Middle frontal gyrus (tissue), 1 donor: ENCODE measurements at regions not wholly inside any gene's neighbourhood (a gene's known extent, or its start where the extent isn't known, plus 50 kb on each side); places are given as distances from the start of the nearest gene placed in this dataset.
"Not testable (repeated sequence)": the region's sequence is repeated elsewhere in the genome, so short reads cannot be mapped to it uniquely, and the experiment has no call there.

Source experiments
- DNase-seq: peaks from one replicate; pipeline ENCODE4 v3.0.0-alpha.2; 2015; ENCODE audit warnings: low spot score; ENCODE audit errors: extremely low spot score

DNA sequence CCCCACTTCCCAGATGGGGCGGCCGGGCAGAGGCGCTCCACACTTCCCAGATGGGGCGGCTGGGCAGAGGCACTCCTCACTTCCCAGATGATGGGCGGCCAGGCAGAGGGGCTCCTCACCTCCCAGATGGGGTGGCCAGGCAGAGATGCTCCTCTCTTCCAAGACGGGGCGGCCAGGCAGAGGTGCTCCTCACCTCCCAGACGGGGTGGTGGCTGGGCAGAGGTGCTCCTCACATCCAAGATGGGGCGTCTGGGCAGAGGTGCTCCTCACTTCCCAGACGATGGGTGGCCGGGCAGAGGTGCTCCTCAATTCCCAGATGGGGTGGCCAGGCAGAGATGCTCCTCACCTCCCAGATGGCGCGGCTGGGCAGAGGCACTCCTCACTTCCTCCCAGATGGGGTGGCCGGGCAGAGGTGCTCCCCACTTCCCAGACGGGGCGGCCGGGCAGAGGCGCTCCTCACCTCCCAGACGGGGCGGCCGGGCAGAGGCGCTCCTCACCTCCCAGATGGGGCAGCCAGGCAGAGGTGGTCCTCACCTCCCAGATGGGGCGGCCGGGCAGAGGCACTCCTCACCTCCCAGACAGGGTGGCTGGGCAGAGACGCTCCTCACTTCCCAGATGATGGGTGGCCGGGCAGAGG, 275.2 kb downstream of the LIPI start:
- not testable (repeated sequence) for DNase-seq

DNA sequence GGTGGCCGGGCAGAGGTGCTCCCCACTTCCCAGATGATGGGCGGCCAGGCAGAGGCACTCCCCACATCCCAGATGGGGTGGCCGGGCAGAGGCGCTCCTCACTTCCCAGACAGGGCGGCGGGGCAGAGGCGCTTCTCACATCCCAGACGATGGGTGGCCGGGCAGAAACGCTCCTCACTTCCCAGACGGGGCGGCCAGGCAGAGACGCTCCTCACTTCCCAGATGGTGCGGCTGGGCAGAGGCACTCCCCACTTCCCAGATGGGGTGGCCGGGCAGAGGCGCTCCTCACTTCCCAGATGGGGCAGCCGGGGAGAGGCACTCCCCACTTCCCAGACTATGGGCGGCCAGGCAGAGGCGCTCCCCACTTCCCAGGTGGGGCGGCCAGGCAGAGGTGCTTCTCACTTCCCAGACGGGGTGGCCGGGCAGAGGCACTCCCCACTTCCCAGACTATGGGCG, 275.8 kb downstream of the LIPI start:
- DNase-seq, result not testable (repeated sequence)

DNA sequence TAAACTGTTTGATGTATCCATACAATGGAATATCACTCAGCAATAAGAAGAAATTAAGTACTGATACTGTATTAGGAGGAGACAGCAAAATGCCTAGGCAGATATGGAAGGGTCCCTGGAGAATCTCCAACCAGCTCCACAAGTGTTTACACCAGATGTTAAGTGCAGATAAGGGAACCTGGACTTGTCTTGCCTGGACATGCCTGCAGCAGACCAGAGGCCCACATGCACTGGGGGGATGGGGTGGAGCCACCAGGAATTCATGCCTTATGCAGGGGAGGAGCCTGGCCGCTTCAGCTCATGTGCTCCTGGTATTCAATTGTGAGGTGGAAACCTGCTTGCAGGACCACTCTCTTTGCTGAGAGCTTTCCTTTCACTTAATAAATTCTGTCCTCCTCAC, 287.6 kb downstream of the LIPI start:
- DNase-seq, result not testable (repeated sequence)

- DNase-seq, result not testable (repeated sequence)
Observed at GRCh38 chr21:13921455-13921854, 289.3 kb downstream of the LIPI start.

GRCh38 chr21:13907385-13907784, 297.8 kb downstream of the POTED start:
- not testable (repeated sequence) for DNase-seq

DNA sequence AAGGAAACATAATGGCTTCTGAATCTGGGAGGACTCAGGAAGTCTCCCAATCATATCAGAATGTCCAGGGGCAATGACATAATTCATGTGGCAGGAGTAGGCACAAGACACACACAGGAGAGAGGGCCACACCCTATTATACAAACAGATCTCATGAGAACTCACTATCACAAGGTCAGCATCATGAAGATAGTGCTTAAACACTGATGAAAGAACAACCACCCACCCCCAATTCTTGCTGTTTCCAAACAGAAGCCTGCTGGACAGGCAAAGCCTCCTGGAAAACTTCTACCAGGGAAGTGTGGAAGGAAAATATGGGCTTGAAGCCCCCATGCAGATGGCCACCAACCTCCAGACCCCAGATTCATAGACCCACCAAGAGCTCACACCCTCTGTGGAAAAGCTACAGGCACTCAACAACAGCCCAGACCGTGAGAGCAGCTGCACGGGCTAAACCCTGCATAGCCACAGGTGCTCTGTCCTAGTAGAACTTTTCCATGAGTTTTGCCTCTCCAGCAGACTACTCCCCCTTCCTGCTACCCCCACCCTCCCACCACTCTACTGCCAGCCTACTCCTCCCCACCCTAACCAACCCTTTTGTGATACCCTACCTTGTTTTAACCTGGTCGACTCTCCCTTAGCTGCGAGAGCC, 287.1 kb downstream of the POTED start:
- DNase-seq, result not testable (repeated sequence)

- not testable (repeated sequence) for DNase-seq
Observed at GRCh38 chr21:13893617-13894016, 284.0 kb downstream of the POTED start.

- not testable (repeated sequence) for DNase-seq
Observed at GRCh38 chr21:13893025-13893424, 283.4 kb downstream of the POTED start.

DNA sequence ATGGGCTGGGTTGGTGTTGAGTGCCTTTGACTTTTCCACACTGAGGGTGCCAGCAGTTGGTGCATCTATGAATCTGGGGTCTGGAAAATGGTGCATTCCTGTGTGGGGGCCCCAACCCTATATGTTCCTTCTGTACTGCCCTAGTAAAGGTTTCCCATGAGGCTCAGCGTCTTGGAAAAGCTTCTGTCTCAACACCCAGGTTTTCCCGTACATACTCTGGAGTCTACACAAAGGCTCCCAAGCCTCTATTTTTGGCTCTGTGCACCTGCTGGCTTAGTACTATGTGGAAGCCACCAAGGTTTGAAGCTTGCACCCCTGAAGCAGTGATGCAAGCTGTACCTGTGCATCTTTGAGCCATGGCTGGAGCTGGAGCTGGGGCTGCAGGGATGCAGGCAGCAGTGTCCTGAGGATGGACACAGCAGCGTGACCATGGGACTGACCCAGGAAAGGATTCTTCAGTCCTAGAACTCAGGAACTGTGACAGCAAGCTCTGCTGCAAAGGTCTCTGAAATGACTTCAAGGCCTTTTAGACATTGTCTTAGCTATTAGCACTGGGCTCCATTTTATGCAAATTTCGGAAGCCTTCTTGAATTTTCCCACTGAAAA, 282.7 kb downstream of the POTED start:
- not testable (repeated sequence) for DNase-seq

- not testable (repeated sequence) for DNase-seq
Observed at GRCh38 chr21:13889176-13889575, 279.6 kb downstream of the POTED start.

DNA sequence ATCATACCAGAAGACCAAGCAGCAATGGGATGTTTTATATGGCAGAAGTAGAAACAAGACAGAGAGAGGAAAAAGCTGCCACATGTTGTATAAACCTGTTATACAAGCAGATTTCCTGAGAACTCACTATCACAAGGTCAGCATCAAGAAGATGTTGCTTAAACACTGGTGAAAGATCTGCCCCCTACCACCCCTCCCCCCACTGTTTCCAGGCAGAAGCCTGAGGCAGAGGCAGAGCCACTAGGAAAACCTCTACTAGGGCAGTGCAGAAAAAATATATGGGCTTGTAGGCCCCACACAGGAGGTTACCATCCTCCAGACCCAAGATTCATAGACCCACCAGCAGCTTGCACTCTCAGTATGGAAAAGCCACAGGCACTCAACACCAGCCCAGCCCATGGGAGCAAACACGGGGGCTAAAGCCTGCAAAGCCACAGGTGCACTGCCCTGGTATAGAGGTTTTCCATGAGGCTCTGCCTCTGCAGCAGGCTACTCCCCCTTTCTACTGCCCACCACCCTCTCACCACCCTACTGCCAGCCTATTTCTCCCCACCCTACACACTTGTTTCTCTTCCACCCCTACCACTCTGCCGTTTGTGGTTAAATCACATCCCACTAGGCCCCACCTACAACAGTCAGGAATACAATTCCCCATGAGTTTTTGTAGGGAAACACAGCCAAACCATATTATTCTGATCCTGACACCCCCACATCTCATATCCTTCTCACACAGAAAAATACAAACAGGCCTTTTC, 274.2 kb downstream of the POTED start:
- not testable (repeated sequence) for DNase-seq

DNA sequence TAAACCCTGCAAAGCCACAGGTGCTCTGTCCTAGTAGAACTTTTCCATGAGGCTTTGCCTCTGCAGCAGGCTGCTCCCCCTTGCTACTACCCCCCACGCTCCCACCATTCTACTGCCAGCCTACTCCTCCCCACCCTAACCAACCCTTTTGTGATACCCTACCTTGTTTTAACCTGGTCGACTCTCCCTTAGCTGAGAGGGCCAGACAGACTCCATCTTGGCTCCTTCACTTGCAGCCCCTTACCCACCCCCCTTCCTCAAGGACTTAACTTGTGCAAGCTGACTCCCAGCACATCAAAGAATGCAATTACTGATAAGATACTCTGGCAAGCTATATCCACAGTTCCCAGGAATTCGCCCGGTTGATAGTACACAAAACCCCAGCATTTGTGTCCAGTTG, 267.9 kb downstream of the POTED start:
- DNase-seq, result not testable (repeated sequence)

DNA sequence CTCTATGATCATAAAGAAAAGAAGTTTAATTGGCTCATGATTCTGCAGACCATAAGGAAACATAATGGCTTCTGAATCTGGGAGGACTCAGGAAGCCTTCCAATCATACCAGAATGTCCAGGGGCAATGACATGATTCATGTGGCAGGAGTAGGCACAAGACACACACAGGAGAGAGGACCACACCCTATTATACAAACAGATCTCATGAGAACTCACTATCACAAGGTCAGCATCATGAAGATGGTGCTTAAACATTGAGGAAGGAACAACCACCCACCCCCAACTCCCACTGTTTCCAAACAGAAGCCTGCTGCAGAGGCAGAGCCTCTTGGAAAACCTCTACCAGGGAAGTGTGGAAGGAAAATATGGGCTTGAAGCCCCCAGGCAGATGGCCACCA, 267.4 kb downstream of the POTED start:
- DNase-seq, result not testable (repeated sequence)

GRCh38 chr21:13874001-13874400, 264.4 kb downstream of the POTED start:
- not testable (repeated sequence) for DNase-seq

DNA sequence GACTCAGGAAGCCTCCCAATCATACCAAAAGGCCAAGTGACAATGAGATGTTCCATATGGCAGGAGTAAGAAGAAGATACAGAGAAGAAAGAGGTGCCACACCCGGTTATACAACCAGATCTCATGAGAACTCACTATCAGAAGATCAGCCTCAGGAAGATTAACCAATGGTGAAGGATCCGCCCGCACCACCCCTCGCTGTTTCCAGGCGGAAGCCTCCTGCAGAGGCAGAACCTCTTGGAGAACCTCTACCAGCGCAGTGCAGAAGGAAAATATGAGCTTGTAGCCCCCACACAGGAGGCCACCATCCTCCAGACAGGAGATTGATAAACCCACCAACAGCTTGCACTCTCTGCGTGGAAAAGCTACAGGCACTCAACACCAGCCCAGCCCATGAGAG, 245.1 kb downstream of the POTED start:
- DNase-seq, result no peak

DNA sequence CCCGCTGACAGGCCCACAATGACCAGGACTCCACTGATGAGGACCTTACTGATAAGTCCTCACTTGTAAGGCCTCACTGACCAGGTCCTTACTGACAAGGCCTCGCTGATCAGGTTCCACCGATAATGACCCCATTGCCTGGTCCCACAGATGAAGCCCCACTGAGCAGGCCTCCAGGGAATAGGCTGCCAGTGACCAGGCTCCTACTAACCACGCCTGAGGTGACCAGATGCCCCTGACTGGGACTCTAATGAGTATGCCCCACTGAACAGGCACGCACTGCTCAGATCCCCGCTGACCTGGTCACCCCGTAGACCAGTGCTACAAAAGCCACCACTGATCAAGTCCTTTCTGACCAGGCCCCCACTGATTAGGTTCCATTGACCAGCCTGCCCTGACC, 241.2 kb downstream of the POTED start:
- not testable (repeated sequence) for DNase-seq

DNA sequence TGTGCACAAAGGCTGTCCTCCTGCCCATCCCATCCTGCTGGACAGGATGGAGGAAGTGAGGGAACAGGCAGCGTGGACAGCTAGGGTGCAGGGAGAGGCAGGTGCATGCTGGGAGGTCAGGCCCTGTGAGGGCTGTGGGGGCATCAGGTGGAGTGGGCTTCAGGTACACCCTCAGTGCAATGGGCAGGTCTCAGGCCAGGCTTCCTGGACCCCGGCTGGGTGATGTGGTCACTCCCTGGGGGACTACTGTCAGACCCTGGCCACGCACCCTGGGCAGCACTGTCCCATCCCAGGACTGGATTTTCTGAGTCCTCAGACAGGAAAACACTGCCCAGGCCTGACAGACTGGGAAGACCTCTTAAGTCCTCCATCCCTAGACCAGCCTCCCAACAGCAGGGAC, 239.9 kb downstream of the POTED start:
- DNase-seq, result not testable (repeated sequence)

DNA sequence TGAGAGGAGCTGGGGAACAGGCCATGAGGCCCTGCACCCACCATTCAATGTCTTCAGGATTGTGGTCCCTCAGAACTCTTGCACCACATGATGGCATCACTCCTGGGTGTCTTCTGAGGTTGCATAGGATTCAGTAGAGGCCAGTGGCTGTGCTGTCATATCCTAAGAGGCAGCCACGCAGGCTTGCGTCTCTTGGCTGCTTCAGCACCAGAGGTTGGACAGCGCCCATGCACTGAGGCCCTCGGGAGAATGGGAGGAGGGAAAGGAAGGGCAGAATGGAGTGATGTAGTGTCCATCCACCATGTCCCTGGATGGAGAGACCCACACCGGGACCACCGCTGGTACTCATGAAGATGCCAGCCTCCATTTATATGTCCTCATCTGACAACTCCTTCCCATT, 237.1 kb downstream of the POTED start:
- DNase-seq, result not testable (repeated sequence)

DNA sequence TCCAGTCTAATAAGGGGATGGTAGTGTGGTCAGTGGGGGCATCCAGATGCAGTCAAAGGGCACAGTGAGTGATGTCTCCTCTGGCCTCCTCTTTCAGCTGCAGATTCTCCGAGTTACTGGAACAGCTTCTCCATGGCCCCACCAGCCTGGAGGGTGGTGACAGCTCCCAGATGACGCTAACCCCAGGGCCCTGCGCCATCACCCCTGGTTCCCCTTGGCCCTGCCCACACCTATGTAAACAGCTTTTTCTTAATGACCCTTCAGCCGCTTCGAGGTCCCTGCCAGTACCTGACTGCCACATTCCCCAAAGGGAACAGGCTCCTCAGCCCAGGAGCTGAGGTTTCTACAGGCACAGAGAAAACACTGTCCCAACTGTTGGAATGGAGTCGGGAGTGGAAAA, 235.0 kb downstream of the POTED start:
- not testable (repeated sequence) for DNase-seq

- not testable (repeated sequence) for DNase-seq
Observed at GRCh38 chr21:13843081-13843480, 233.5 kb downstream of the POTED start.

GRCh38 chr21:13827666-13828065, 218.1 kb downstream of the POTED start:
- DNase-seq, result not testable (repeated sequence)

GRCh38 chr21:13827201-13827600, 217.6 kb downstream of the POTED start:
- no peak for DNase-seq
